LoVo (cell line): ENCODE measurements at regions not wholly inside any gene's neighbourhood (a gene's known extent, or its start where the extent isn't known, plus 50 kb on each side); places are given as distances from the start of the nearest gene placed in this dataset.

Experiments used
- DNase-seq: peaks from one replicate; pipeline ENCODE4 v3.0.0-alpha.2; 2016; ENCODE audit warnings: low spot score

GRCh38 chr9:19732441-19732951 lies 56.3 kb downstream of the SLC24A2 start:
- no peak for DNase-seq

GRCh38 chr9:19728101-19728500 lies 60.7 kb downstream of the SLC24A2 start:
- no peak for DNase-seq

- no peak for DNase-seq
These were observed 62.9 kb downstream of the SLC24A2 start for GRCh38 chr9:19725970-19726369.

GRCh38 chr9:19720377-19720776 lies 68.5 kb downstream of the SLC24A2 start:
- DNase-seq = peak; percentile 25

- DNase-seq = no peak
These were observed 85.1 kb downstream of the SLC24A2 start for GRCh38 chr9:19703702-19704101.

GRCh38 chr9:19701991-19702390 lies 86.8 kb downstream of the SLC24A2 start:
- no peak for DNase-seq

- DNase-seq = no peak
These were observed 87.6 kb downstream of the SLC24A2 start for GRCh38 chr9:19701274-19701673.

GRCh38 chr9:19700699-19701098 lies 88.1 kb downstream of the SLC24A2 start:
- no peak for DNase-seq

- no peak for DNase-seq
These were observed 89.1 kb downstream of the SLC24A2 start for GRCh38 chr9:19699756-19700155.

- DNase-seq = no peak
These were observed 89.9 kb downstream of the SLC24A2 start for GRCh38 chr9:19698960-19699359.

GRCh38 chr9:19694601-19695000 lies 94.2 kb downstream of the SLC24A2 start:
- DNase-seq = no peak

GRCh38 chr9:19690128-19690527 lies 98.7 kb downstream of the SLC24A2 start:
- no peak for DNase-seq

- DNase-seq = no peak
These were observed 99.3 kb downstream of the SLC24A2 start for GRCh38 chr9:19689328-19690101.

GRCh38 chr9:19683715-19684114 lies 105.1 kb downstream of the SLC24A2 start:
- no peak for DNase-seq

- no peak for DNase-seq
These were observed 106.4 kb downstream of the SLC24A2 start for GRCh38 chr9:19682397-19682796.

- DNase-seq = no peak
These were observed 107.0 kb downstream of the SLC24A2 start for GRCh38 chr9:19681846-19682245.

GRCh38 chr9:19677924-19678323 lies 110.9 kb downstream of the SLC24A2 start:
- DNase-seq = no peak

- DNase-seq = no peak
These were observed 113.3 kb downstream of the SLC24A2 start for GRCh38 chr9:19675492-19675891.

GRCh38 chr9:19666575-19666974 lies 122.3 kb downstream of the SLC24A2 start:
- no peak for DNase-seq

- no peak for DNase-seq
These were observed 123.5 kb downstream of the SLC24A2 start for GRCh38 chr9:19665146-19665863.

- no peak for DNase-seq
These were observed 125.3 kb downstream of the SLC24A2 start for GRCh38 chr9:19663570-19663969.

- DNase-seq = no peak
These were observed 126.6 kb downstream of the SLC24A2 start for GRCh38 chr9:19662213-19662612.

GRCh38 chr9:19660019-19660418 lies 128.8 kb downstream of the SLC24A2 start:
- peak; percentile 7 for DNase-seq
